ENCODE measurements at regions not wholly inside any gene's neighbourhood (a gene's known extent, or its start where the extent isn't known, plus 50 kb on each side); places are given as distances from the start of the nearest gene placed in this dataset.

GRCh38 chr15:77541421-77542181, 91.1 kb downstream of the LINGO1 start:
- TF ChIP-seq CEBPB (IDR thresholded peaks at IDR 0.05) (no peak), RAD21 (IDR thresholded peaks at IDR 0.05; ENCODE audit: low read depth) (no peak), MAX (IDR thresholded peaks at IDR 0.05) (no peak), TAF1 (IDR thresholded peaks at IDR 0.05; ENCODE audit: low read depth) (no peak), ZBTB7A (IDR thresholded peaks at IDR 0.05; ENCODE audit: low read depth) (no peak)
